ENCODE measurements at regions not wholly inside any gene's neighbourhood (a gene's known extent, or its start where the extent isn't known, plus 50 kb on each side); places are given as distances from the start of the nearest gene placed in this dataset.
"Not testable (repeated sequence)": the region's sequence is repeated elsewhere in the genome, so short reads cannot be mapped to it uniquely, and the experiment has no call there.

DNA sequence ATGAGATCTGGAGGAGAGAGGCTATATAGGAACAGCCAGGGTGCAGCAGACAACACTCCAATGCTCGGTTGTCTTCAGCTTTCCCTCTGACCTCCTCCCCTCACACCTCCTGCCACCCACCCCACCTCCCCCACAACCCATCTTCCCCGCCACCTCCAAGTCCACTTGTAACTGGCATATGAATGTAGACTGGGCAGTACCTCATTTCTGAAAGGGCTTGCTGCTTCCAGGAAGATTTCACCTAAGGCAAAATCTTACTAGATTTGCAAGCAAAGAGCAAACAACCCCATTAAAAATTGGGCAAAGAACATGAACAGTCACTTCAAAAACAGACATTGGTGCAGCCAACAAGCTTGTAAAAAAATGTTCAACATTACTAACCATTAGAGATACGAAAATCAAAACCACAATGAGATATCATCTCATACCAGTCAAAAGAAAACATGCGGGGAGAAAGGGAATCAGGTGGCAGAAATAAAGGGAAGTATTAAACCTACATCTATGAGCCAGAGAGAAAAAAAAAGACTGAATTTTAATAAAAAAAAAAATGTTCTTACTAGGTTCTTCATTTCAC lies 164.6 kb upstream of the C1GALT1 start:
- H3K27ac ChIP-seq (ENCODE audit: low read length) = no peak overlapping the region
- no peak overlapping the region for H3K4me3 ChIP-seq (ENCODE audit: low read length)
- H3K27me3 ChIP-seq (ENCODE audit: control insufficient read depth, insufficient read depth, low read length) = no peaks in the 10 kb centered on the region
- H3K9ac ChIP-seq (ENCODE audit: low read length) = no peak overlapping the region
- H3K9me3 ChIP-seq (ENCODE audit: control insufficient read depth, low read depth, low read length) = no peaks in the 10 kb centered on the region
- H3K4me1 ChIP-seq (ENCODE audit: control insufficient read depth, low read depth, low read length) = no peaks in the 10 kb centered on the region
- H3K36me3 ChIP-seq (ENCODE audit: control insufficient read depth, low read depth, low read length) = no peaks in the 10 kb centered on the region

GRCh38 chr7:7018290-7018689 lies 164.1 kb upstream of the C1GALT1 start:
- Histone ChIP-seq H3K4me1 (ENCODE audit: control insufficient read depth, low read depth, low read length) (no peaks in the 10 kb centered on the region), H3K4me3 (ENCODE audit: low read length) (no peak overlapping the region), H3K27ac (ENCODE audit: low read length) (no peak overlapping the region), H3K27me3 (ENCODE audit: control insufficient read depth, insufficient read depth, low read length) (no peaks in the 10 kb centered on the region), H3K9ac (ENCODE audit: low read length) (no peak overlapping the region), H3K36me3 (ENCODE audit: control insufficient read depth, low read depth, low read length) (no peaks in the 10 kb centered on the region), H3K9me3 (ENCODE audit: control insufficient read depth, low read depth, low read length) (no peaks in the 10 kb centered on the region)

- Histone ChIP-seq H3K9me3 (ENCODE audit: control insufficient read depth, low read depth, low read length) (no peaks in the 10 kb centered on the region), H3K27me3 (ENCODE audit: control insufficient read depth, insufficient read depth, low read length) (no peaks in the 10 kb centered on the region), H3K4me3 (ENCODE audit: low read length) (no peak overlapping the region), H3K4me1 (ENCODE audit: control insufficient read depth, low read depth, low read length) (no peaks in the 10 kb centered on the region), H3K36me3 (ENCODE audit: control insufficient read depth, low read depth, low read length) (no peaks in the 10 kb centered on the region), H3K9ac (ENCODE audit: low read length) (no peak overlapping the region), H3K27ac (ENCODE audit: low read length) (no peak overlapping the region)
Measured at GRCh38 chr7:7032221-7032620, 150.1 kb upstream of the C1GALT1 start.

- no peaks in the 10 kb centered on the region for H3K4me1 ChIP-seq (ENCODE audit: control insufficient read depth, low read depth, low read length)
- no peaks in the 10 kb centered on the region for H3K9me3 ChIP-seq (ENCODE audit: control insufficient read depth, low read depth, low read length)
- no peak overlapping the region for H3K9ac ChIP-seq (ENCODE audit: low read length)
- no peaks in the 10 kb centered on the region for H3K36me3 ChIP-seq (ENCODE audit: control insufficient read depth, low read depth, low read length)
- no peak overlapping the region for H3K27ac ChIP-seq (ENCODE audit: low read length)
- no peak overlapping the region for H3K4me3 ChIP-seq (ENCODE audit: low read length)
- no peaks in the 10 kb centered on the region for H3K27me3 ChIP-seq (ENCODE audit: control insufficient read depth, insufficient read depth, low read length)
Measured at GRCh38 chr7:7035851-7036250, 146.5 kb upstream of the C1GALT1 start.

GRCh38 chr7:7042286-7042893 lies 140.0 kb upstream of the C1GALT1 start:
- H3K9me3 ChIP-seq (ENCODE audit: control insufficient read depth, low read depth, low read length); H3K4me1 ChIP-seq (ENCODE audit: control insufficient read depth, low read depth, low read length); H3K27me3 ChIP-seq (ENCODE audit: control insufficient read depth, insufficient read depth, low read length); H3K36me3 ChIP-seq (ENCODE audit: control insufficient read depth, low read depth, low read length); H3K9ac ChIP-seq (ENCODE audit: low read length); H3K4me3 ChIP-seq (ENCODE audit: low read length); H3K27ac ChIP-seq (ENCODE audit: low read length): not testable (repeated sequence)

DNA sequence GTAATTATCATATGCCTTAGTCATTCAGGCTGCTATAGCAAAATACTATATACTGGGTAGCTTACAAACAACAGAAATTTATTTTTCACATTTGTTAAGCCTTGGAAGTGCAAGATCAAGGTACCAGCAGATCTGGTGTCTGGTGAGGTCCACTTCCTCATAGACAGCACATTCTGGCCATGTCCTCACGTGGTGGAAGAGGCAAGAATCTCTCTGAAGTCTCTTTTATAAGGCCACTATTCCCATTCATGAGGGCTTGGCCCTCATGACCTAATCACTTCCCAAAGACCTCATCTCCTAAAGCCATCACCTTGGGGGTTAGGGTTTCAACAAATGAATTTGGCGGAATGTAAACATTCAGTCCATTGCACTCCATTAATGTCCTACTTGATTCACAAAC lies 137.5 kb upstream of the C1GALT1 start:
- Histone ChIP-seq H3K4me1 (ENCODE audit: control insufficient read depth, low read depth, low read length) (no peaks in the 10 kb centered on the region), H3K27ac (ENCODE audit: low read length) (no peak overlapping the region), H3K9me3 (ENCODE audit: control insufficient read depth, low read depth, low read length) (no peaks in the 10 kb centered on the region)

GRCh38 chr7:7048213-7048612 lies 134.1 kb upstream of the C1GALT1 start:
- Histone ChIP-seq H3K36me3 (ENCODE audit: control insufficient read depth, low read depth, low read length) (no peaks in the 10 kb centered on the region), H3K27me3 (ENCODE audit: control insufficient read depth, insufficient read depth, low read length) (no peaks in the 10 kb centered on the region), H3K9me3 (ENCODE audit: control insufficient read depth, low read depth, low read length) (no peaks in the 10 kb centered on the region), H3K4me3 (ENCODE audit: low read length) (no peak overlapping the region), H3K9ac (ENCODE audit: low read length) (no peak overlapping the region), H3K4me1 (ENCODE audit: control insufficient read depth, low read depth, low read length) (no peaks in the 10 kb centered on the region), H3K27ac (ENCODE audit: low read length) (no peak overlapping the region)

More for the DNA sequence above, 137.5 kb upstream of the C1GALT1 start:
- H3K27me3 ChIP-seq (ENCODE audit: control insufficient read depth, insufficient read depth, low read length) = no peaks in the 10 kb centered on the region
- H3K4me3 ChIP-seq (ENCODE audit: low read length) = no peak overlapping the region
- H3K9ac ChIP-seq (ENCODE audit: low read length) = no peak overlapping the region
- H3K36me3 ChIP-seq (ENCODE audit: control insufficient read depth, low read depth, low read length) = no peaks in the 10 kb centered on the region

DNA sequence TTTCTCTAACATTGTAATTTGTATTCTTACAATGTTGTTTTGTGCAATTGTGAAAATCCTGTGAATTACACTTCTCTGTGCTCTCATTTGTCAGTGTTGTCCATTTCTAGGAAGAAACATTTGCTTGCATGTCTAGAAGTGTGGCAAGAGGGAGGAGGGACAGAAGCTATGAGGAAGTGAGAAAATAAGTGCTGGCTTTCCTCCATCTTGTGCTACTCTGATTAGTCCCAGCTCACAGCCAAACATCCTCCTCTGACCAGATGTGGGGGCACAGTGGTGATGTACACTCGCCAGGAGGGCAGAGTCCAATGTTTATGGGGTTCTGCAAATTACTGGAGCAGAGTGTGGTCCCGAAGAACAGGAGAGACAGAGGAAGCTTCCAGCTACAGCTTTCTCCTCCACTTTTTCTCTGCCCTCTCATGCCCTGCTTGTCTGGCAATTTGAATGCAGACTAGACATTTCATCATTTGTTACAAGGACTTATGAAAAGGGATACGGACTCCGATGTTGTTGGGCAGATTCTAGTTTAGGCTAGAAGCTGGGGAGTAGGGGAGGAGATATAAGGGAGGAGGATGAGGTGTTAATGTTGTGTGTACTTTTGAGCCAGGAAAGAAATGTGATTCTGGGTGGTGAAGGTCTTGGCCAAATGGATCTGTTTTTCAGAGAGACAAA lies 131.0 kb upstream of the C1GALT1 start:
- no peak overlapping the region for H3K27ac ChIP-seq (ENCODE audit: low read length)
- no peaks in the 10 kb centered on the region for H3K27me3 ChIP-seq (ENCODE audit: control insufficient read depth, insufficient read depth, low read length)
- no peaks in the 10 kb centered on the region for H3K4me1 ChIP-seq (ENCODE audit: control insufficient read depth, low read depth, low read length)
- H3K9ac ChIP-seq (ENCODE audit: low read length) = no peak overlapping the region
- H3K4me3 ChIP-seq (ENCODE audit: low read length) = no peak overlapping the region
- no peaks in the 10 kb centered on the region for H3K36me3 ChIP-seq (ENCODE audit: control insufficient read depth, low read depth, low read length)
- no peaks in the 10 kb centered on the region for H3K9me3 ChIP-seq (ENCODE audit: control insufficient read depth, low read depth, low read length)

GRCh38 chr7:7054252-7054830 lies 128.0 kb upstream of the C1GALT1 start:
- no peak overlapping the region for H3K4me3 ChIP-seq (ENCODE audit: low read length)
- H3K4me1 ChIP-seq (ENCODE audit: control insufficient read depth, low read depth, low read length) = no peaks in the 10 kb centered on the region
- no peak overlapping the region for H3K27ac ChIP-seq (ENCODE audit: low read length)
- no peaks in the 10 kb centered on the region for H3K36me3 ChIP-seq (ENCODE audit: control insufficient read depth, low read depth, low read length)
- H3K27me3 ChIP-seq (ENCODE audit: control insufficient read depth, insufficient read depth, low read length) = no peaks in the 10 kb centered on the region
- no peak overlapping the region for H3K9ac ChIP-seq (ENCODE audit: low read length)
- no peaks in the 10 kb centered on the region for H3K9me3 ChIP-seq (ENCODE audit: control insufficient read depth, low read depth, low read length)

DNA sequence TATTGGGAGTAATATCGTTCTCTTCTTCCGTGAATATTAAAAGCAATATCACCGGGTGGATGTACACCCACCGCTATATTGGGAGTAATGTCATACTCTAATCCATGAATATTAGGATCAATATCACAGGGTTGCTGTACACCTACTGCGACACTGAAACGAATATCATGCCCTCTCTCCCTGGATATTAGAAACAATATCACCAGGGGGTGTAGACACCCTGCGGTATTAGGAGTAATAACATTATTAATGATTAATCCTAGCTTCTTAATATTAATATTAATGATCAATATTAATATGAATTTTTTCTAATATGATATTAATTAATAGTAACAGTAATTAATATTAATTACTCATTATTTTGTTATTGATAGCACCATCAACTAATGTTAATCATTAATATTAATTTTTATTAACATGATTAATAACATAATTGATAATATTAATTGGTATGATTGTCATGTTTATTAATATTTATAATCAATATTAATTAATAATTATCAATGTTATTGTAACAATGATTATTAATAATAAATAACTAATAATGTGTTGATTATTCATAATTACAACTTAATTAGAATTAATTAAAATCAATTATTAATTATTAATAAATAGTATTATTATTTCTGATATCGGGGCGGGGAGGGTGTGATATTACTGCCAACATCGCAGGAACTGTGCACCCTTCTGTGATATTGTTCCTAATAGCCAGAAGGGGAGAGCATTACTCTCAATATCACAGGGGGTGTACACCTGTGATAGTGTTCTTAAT lies 121.3 kb upstream of the C1GALT1 start:
- H3K36me3 ChIP-seq (ENCODE audit: control insufficient read depth, low read depth, low read length) = no peaks in the 10 kb centered on the region
- no peak overlapping the region for H3K4me3 ChIP-seq (ENCODE audit: low read length)
- no peaks in the 10 kb centered on the region for H3K4me1 ChIP-seq (ENCODE audit: control insufficient read depth, low read depth, low read length)
- no peaks in the 10 kb centered on the region for H3K27me3 ChIP-seq (ENCODE audit: control insufficient read depth, insufficient read depth, low read length)
- no peak overlapping the region for H3K9ac ChIP-seq (ENCODE audit: low read length)
- no peaks in the 10 kb centered on the region for H3K9me3 ChIP-seq (ENCODE audit: control insufficient read depth, low read depth, low read length)
- no peak overlapping the region for H3K27ac ChIP-seq (ENCODE audit: low read length)

DNA sequence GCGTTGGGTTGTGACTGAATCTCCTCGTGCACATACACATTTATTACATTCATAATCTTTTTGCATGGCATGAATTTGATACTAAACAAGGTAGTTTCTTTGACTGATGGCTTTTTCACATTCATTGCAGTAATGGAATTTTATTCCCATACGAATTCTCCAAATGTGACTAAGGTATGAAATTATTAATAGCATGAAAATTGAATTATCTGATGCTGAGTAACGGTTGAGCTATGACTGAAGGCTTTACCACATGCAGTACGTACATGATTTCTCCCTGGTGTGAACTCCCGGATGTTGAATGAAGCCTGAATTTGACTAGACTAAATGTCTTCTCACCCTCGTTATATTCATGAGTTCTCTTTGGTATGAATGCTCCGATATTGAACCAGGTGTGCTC lies 104.4 kb upstream of the C1GALT1 start:
- no peaks in the 10 kb centered on the region for H3K27me3 ChIP-seq (ENCODE audit: control insufficient read depth, insufficient read depth, low read length)
- no peak overlapping the region for H3K4me3 ChIP-seq (ENCODE audit: low read length)
- H3K9me3 ChIP-seq (ENCODE audit: control insufficient read depth, low read depth, low read length) = no peaks in the 10 kb centered on the region
- H3K36me3 ChIP-seq (ENCODE audit: control insufficient read depth, low read depth, low read length) = no peaks in the 10 kb centered on the region
- no peaks in the 10 kb centered on the region for H3K4me1 ChIP-seq (ENCODE audit: control insufficient read depth, low read depth, low read length)
- H3K27ac ChIP-seq (ENCODE audit: low read length) = no peak overlapping the region
- no peak overlapping the region for H3K9ac ChIP-seq (ENCODE audit: low read length)

Data from iPS-18a (cell line).